CD4-positive, alpha-beta T cell treated with Interleukin-15 for 4 hours (primary cell): ENCODE measurements at regions not wholly inside any gene's neighbourhood (a gene's known extent, or its start where the extent isn't known, plus 50 kb on each side); places are given as distances from the start of the nearest gene placed in this dataset.

Experiments
- DNase-seq: peaks from one replicate; pipeline ENCODE4 v3.0.0-alpha.2; 2020; ENCODE audit warnings: low spot score

DNA sequence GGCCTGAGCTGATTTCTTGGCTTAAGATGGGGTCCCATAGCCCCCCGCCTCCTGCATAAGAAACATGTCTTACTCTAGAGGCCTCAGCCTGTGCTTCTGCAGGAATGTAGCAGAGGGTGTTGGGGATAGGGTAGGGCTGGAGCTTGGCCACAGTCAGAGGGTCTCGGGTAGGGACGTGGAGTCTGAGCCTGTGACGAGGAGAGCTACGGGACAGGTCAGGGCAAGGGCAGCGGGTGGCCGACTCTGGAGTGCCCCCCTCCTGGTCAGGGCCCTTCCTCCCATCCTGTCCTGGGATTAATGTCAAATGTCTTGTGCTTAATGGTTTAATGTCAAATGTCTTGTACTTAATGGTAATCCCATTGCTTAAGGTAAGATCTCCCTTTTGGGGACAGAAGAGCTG lies 130.4 kb downstream of the GLI2 start:
- no peak for DNase-seq

DNA sequence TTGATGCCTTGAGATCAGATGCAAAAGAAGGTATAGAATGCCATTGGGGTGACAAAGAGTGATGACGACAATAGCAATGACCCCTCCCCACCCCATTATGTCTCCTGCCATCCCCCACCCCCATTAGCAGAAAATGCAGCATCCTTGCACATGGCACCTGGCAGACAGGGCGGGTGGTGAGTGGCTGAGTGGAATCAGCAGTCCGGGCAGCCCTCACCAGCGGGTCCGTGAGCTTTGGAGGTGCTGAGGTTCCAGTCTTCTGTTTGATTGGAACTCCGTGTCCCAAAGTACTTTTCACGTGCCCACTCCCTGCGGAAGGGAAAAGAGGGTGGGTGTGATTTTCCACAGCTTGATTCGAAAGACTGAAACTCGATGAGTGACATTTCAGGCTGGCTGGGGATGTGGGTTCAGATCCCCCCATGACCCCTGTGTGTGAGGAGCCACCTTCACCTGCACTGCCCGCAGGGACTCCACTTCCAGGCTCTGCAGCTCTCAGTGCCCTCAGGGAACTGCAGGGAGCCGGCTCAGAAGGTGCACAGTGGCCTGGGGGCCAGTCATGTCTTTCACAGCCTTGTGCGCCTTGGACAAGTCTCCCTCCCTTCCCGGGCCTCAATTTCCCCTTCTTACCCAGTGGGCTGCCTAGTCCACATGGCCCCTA lies 130.9 kb downstream of the GLI2 start:
- DNase-seq, result no peak

DNA sequence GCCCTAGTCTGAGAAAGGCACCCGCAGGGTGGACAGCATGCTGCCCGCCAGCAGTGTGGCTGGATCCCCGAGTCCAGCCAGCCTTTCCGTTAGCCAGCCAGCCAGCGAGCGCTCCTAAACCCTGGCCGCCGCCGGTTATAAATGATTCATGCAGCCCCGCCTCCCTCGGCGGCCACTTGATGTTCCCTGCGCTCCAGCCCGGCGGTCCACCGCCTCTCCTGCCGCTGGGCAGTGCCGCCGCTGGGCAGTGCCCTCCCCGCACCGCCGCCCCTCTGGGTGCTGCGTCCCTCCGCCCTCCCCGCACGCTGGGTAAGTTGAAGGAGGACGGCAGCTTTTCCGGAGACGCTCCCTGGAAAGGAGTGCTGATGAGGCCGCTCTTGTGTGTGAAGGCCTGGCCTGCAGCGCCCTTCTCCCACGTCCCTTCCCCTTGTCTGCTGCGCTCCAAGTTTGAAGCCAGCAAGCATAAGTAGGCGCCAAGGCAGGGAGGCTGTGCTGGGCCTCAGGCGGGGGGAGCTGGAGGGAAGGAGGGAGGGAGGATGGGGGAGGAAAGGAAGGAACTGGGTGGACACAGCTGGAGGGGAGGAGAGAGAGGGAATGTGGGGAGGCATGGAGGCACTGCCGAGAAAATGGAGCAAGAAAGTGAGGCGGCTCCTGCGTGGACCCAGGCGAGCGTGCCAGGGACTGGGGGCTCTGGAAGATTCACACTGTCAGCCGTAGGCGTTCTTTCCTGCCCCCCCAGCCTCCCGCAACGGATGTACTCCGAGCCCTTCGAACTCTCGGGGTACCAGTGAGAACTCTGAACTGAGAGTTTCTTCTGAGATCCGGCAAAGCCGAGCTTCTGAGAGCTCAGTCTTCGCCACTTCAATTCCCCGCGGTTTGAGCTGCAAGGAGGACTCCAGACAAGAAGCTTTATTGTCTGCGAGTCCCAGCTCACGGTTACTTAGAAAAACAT lies 131.9 kb downstream of the GLI2 start:
- no peak for DNase-seq

GRCh38 chr2:120868366-120868765 lies 132.7 kb downstream of the GLI2 start:
- DNase-seq, result no peak

GRCh38 chr2:120869036-120869729 lies 133.5 kb downstream of the GLI2 start:
- DNase-seq, result no peak

GRCh38 chr2:120869730-120870466 lies 134.2 kb downstream of the GLI2 start:
- DNase-seq, result no peak

GRCh38 chr2:120870467-120870788 lies 134.8 kb downstream of the GLI2 start:
- DNase-seq, result no peak

- no peak for DNase-seq
Observed at GRCh38 chr2:120871016-120871635, 135.5 kb downstream of the GLI2 start.

DNA sequence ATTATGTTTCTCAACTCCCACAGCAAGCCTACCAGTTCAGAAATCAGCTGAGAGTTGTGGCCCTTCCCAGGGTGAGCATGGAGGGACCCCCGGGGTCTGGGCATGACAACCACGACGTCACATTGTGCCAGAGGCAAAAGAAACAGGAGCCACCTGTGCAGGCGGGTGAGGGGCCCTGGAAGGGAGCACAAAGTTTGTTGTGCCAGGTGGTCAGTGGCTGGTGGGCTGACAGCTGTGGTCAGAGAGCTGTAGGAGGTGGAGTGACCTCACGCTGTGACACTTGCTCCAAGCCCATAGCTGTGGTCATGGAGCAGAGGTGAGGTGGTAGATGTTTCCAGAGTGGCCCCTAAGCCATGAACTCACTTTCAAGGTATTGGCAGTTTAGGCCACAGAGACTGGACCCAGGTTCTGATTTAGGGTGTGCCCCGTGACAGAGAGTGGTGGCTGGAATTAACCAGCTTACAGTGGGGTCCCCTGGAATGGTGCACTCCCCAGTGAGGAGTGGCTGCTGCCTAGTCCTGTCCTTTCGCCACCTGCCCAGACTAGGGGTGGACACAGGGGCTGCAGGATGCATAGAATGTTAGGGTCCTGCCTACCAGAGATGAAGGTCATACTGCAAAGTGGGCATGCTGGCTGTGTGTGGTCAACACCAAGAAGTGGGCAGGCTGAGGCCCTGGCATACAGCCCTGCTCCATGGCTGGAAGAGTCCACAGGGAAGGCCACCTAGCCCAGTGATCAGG lies 136.4 kb downstream of the GLI2 start:
- DNase-seq, result no peak

DNA sequence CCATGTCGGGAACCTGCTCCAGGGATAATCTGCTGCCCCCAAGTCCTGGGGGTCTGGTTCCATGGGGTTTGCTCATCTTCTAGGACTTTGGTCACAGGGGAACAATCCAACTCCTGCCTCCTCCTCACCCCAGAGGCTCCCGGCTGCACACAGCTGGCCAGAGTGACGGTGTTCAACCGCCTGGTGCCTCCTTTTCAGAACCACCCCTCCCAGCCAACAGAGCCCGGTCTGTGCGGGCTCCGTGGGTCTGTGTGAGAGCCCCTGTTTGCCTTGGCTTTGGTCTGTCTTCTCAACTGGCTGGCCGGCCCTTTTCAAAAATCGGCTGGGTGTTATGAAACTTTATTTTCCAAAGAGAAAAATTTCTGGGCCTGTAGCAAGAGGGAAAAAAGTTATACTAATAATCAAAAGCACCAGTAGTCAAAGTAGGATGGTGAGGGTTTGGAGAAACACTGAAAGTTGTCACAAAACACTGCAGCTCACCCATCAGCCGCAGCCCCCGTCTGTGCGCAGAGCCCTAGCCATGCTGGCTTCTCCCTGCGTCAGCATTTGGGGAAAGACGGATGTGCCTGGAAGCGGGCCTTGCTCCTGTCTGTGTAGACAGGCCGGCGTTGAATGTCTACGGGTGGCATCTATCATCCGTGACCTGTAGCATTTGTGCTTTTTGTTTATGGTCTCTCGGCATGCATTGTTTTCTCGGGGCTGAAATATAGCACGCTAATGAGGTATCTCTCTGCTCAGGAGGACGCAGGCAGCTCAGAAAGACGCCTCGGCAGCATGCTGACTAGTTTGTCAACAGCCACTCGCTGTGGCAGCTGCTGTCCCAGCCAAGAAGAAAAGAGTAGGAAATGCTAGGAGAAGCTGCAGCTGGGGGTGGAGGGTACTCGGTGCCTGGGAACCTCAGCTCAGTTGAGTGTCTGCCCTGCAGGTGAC lies 138.6 kb downstream of the GLI2 start:
- no peak for DNase-seq

DNA sequence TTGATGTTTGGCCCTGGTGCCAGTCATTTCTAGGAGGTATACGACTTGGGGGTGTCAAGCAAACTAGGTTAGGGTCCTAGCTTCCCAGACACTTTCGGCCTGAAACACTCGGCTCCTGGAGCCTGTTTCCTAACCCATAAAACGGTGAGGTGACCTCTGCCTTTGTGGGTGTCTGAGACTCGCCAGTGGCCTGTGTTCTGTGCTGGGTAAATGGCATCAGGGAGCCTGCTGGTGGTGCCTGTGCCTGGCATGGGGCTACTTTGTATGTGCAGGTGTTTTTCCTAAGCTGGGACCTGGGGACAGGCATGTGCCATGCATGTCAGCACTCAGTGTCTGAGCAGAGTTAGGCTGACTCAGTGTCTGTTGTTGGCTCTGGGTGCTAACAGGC lies 139.2 kb downstream of the GLI2 start:
- DNase-seq, result no peak

DNA sequence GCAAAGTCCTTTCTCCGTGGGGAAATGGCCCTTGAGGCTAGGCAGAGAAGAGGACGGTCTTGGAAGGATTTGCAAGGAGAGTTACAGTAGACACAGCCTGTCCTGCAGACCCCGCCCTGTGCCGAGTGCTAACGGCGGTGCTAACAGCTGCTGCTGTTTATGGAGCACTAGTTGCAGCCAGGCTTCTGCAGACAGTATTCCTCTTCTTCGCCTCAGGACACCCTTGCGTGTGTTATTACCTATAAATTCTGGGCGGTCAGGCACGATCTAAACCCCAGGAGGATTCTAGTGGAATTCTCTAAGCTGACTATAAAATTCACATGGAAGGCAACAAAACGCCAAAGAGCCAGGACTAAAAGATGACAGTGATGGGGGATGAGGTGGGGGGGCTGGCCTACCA lies 139.8 kb downstream of the GLI2 start:
- no peak for DNase-seq

GRCh38 chr2:120876526-120877280 lies 141.0 kb downstream of the GLI2 start:
- no peak for DNase-seq

- no peak for DNase-seq
Observed at GRCh38 chr2:120877409-120877808, 141.7 kb downstream of the GLI2 start.

DNA sequence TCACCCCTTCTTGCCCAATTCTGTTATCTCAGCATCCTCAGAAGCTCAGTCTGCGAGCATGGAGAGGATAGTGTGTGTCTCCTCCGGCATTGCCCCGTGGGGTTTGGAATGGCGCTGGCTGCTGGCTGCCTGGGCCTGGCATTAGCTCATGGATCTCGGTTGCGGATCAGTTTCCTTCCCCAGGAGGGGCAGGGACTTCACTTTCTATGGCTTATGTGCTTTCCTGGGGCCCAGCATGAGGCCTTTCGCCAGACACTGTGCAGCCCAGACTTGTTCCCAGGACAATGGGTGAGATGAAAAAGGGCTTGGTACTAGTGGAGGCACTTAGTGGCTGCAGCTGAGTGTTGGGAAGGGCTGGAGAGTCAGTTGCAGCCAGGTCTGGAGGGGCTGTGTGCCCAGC lies 143.3 kb downstream of the GLI2 start:
- DNase-seq, result no peak

GRCh38 chr2:120879431-120880295 lies 144.0 kb downstream of the GLI2 start:
- DNase-seq, result no peak

- no peak for DNase-seq
Observed at GRCh38 chr2:120880381-120880780, 144.7 kb downstream of the GLI2 start.
